ENCODE measurements at regions not wholly inside any gene's neighbourhood (a gene's known extent, or its start where the extent isn't known, plus 50 kb on each side); places are given as distances from the start of the nearest gene placed in this dataset.
"Not testable (repeated sequence)": the region's sequence is repeated elsewhere in the genome, so short reads cannot be mapped to it uniquely, and the experiment has no call there.

DNA sequence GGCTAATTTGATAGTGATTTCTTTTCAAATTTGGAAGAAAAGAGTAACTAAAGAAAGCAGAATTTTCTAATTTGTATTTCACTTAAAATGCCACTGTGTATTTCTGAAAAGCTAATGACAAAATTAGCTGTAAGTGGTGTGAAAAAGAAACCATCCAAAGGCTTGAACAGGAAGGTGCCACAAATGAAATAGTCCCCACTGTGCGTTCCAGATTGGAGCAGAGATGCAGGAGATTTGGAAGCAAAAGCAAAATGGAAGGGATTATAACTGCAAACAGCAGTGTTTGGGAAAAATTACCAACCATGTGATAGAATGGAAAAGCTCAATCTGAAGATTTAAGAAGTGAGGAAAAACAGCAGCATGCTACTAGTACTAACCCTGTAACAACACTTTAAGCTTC is 498.7 kb downstream of the SUCLG1 start:
- DNase-seq, result no peak

GRCh38 chr2:83959266-83959665 is 499.8 kb downstream of the SUCLG1 start:
- no peak for DNase-seq

GRCh38 chr2:83956991-83957390 is 502.1 kb downstream of the SUCLG1 start:
- no peak for DNase-seq

DNA sequence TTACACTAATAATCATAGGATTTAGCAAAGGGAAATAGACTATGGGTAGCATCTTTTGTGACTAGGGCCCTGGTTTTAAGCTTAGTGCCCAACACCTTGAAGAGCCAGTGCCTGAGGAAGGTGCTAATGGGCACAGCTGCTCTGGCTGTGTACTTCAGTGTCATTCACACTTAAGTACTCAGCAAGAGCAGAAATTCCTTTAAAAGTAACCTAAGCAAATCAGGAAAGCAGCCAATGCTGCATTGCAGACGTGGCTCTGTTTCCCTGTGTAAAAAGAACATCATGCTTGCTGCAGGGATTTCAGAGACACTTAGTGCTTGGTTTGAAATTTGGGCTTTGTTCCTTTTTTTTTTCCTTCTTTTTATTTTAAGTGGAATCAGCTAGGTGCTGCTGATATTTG is 505.4 kb downstream of the SUCLG1 start:
- no peak for DNase-seq

- no peak for DNase-seq
These were observed 507.6 kb downstream of the SUCLG1 start for GRCh38 chr2:83951378-83951947.

GRCh38 chr2:83949361-83949760 is 509.7 kb downstream of the SUCLG1 start:
- DNase-seq, result no peak

- no peak for DNase-seq
These were observed 514.9 kb downstream of the SUCLG1 start for GRCh38 chr2:83944191-83944590.

DNA sequence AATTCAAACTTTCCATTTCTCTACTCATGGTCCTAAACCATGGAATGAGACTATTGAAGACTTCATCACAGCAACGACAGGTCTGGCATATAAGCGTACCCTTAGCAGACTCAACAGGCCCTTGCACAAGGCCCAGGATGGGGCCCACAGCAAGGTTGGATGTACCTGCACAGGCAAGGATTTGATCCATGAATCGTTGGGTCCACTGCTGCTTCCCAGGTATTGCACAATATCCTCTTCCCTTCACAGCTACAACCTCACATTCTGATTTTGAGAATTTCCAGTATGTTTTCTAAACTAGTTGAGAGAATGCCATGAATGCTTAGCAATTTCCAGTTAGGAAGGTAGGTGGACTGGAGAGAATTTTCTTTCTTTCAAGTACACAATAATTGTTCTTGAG is 515.8 kb downstream of the SUCLG1 start:
- DNase-seq, result no peak

DNA sequence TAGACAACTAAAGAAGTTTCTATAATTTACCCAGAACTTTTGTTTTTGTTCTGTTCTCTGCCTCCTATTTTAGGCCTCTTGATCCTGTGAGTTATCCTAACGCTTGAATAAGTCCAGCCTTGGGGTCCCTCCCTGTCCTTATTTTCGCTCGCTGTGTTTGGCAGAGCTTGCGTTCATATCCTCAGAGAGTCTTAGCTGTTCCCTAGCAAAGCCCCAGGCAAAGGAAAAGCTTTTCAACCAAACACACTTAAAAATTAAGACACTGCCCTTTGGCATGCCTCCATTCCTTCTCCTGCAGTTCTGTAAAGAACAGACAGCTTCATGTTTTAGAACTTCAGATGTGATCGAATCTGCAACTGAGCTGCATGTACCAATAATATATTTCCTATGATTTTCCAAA is 517.2 kb downstream of the SUCLG1 start:
- no peak for DNase-seq

DNA sequence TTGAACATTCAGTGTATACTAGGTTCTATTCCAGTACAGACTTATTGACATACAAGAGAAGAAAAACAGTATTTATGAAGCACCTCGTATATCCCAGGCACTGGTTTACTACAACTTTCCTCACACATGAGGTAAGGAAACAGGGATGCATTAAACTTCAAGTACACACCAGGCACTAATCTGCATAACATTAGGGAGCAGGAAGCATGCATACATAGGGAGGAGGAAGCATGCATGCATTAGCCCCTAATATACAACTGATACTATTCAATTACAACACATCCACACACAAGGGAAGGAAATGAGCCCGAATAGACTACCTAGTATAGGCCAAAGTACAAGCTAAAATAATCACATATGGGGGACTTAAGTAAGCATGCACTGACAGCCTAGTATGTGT is 525.3 kb downstream of the SUCLG1 start:
- no peak for DNase-seq

DNA sequence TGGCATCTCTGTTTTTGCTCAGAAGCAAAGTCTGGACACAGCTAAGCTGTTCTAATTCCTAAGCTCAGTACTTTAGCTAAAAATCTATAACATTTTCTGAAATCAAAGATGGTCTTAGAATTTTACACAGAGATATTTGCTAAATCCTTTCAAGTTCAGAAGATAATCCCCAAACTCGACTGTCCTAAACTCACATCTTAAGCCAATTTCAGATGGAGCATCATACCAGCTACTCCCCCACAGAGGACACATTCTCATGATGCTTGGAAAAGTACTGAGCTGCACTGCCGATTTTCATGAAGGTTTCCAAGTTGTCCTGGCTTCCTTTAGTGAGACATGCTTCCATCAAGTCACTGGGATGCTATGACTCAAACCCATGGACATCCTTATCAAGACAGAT is 535.5 kb downstream of the SUCLG1 start:
- DNase-seq, result no peak

DNA sequence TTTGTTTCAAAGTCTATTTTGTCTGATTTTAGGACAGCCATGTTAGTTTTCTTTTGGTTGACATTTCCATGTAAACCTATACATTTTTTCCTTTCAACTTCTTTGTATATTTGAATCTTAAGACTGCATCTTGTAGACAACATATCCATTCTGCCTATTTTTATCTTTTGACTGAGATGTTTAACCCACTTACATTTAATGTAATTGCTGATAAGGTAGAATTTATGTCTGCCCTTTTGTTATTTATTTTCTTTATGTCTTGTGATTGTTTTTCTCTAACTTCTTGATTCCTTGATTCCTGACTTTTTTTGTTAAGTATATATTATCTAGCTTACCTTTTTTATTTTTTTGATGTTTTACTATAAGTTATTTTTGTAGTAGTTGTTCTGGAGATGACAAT is 542.5 kb downstream of the SUCLG1 start:
- DNase-seq, result no peak

DNA sequence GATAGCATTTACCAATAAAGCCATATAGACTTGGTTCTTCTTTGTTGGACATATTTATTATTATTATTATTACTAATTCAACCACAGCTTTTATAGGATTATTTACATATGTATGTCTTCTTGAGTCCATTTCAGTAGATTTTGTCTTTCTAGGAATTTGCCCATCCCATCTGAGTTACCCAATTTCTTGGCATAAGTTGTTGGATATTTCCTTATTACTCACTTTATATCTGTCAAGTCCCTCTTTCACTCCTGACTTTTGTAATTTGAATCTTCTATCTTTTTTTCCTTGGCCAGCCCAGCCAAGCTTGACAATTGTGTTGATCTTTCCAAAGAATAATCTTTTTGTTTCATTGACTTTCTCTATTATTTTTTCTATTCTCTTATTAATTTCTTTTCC is 543.7 kb downstream of the SUCLG1 start:
- DNase-seq, result no peak

DNA sequence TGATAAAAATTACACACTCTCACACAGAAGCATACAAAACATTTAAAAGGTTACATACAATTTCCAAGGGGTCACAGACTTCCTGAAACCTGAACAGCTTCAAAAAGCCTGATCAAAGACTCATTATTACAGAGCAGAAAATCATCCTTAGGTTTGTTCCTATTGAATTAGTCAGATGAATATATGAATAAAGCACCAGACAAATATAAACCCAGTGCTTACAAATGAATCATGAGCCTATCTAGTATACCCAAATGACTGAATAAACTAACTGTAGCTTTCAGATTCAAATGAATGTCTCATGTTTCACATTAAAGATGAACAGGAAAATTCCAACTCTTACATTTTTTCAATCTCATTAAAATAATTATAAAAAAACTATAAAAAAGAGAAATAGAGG is 550.3 kb downstream of the SUCLG1 start:
- no peak for DNase-seq

DNA sequence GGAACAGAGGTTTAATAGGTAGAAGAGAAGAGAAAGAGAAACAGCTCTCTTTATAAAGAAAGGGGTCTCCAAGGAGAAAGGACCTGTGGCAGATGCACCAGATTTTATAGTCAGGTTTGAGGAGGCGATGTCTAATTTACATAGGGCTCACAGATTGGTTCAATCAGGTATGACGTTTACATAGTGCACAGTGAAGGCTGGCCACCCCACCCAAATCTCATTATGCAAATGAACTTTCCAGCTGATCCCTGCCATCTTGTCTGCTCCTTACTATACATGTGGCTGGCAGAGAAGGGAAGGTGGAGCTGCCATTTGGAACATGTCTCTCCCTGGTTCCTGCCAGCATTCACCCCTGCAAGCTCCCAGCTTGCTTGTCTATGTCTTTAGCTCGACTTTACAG is 557.8 kb downstream of the SUCLG1 start:
- no peak for DNase-seq

GRCh38 chr2:83900862-83901261 is 558.2 kb downstream of the SUCLG1 start:
- no peak for DNase-seq

- no peak for DNase-seq
These were observed 559.8 kb downstream of the SUCLG1 start for GRCh38 chr2:83899271-83899670.

GRCh38 chr2:83894976-83895375 is 564.1 kb downstream of the SUCLG1 start:
- no peak for DNase-seq

GRCh38 chr2:83887757-83888156 is 571.3 kb downstream of the SUCLG1 start:
- no peak for DNase-seq

- DNase-seq, result no peak
These were observed 580.0 kb downstream of the SUCLG1 start for GRCh38 chr2:83879127-83879526.

DNA sequence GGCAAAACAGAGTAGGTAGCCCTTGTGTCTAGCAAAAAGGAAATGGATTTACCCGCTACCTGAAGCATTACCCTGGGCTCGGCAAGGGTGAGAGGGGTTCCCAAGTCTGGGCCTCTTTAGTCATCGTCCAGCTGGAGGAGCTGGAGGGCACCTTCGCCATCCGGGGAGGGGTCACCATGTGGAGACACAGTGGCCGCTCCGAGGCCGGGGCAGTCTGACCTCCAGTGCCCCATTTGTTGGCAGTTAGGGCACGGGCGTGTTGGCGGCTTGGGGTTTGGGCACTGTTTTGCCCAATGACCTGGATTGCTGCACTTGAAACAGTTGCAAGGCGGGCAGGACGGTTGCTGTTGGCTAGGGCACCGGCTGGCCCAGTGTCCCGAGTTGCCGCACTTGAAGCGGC is 581.8 kb downstream of the SUCLG1 start:
- DNase-seq, result not testable (repeated sequence)

DNA sequence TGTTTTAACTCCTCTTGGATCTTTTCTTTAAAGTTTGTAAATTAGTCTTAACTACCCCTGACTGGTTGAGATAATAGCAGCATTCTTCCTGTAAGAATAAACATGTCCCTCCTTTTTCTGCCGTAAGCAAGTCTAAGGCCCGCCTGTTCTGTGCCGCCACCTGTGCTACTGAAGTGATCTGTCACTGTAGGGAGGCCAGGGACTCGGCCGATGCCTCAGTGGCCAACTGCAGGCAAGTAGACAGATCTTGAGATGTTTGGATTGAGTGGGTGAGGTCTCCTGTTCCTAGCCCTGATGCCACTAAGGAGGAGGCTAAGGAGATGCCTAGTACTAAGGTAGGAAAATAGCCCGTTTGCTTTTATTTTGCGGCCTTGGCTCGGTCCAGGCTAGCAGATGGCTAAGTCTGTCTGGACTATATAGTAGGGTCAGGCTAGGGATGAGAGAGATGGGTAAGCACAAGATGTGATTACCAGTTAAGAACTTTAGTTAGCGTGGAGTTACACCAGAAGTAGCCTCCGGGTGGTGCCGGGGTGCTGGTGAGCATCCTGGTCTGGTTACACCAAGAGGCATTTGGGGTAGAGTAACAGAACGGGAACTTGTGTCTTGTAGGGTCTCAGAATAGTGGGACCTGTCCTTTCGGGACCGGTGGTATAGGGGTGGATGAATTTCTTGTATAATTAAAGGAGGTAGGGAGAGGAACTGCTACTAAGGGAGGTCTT is 584.2 kb downstream of the SUCLG1 start:
- no peak for DNase-seq

- no peak for DNase-seq
These were observed 585.0 kb downstream of the SUCLG1 start for GRCh38 chr2:83874066-83874465.

DNA sequence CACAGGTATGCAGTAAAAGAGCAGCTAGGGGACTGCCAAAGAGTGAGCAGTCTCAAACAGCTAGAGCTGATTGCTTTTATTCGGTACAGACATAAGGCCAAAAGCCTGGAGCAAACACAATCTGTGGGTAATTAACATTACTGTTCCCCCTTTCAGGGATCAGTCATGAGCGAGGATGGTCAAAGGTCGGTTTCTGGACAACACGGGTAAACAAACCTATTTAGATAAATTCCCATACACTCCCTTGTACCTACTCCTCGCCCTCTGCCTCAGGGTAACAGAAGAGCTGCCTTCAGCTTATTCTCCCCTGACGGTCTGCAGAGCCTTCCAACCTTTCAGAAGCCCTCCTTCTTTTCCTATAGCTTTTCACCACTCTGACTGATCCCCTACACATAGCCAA is 586.0 kb downstream of the SUCLG1 start:
- DNase-seq, result no peak

GRCh38 chr2:83866211-83866610 is 592.9 kb downstream of the SUCLG1 start:
- no peak for DNase-seq

Data from NCI-H1694 (cell line).